ENCODE measurements at regions not wholly inside any gene's neighbourhood (a gene's known extent, or its start where the extent isn't known, plus 50 kb on each side); places are given as distances from the start of the nearest gene placed in this dataset.
A peak's percentile ranks its signal among the peaks of the same experiment; 100 is the strongest.

DNA sequence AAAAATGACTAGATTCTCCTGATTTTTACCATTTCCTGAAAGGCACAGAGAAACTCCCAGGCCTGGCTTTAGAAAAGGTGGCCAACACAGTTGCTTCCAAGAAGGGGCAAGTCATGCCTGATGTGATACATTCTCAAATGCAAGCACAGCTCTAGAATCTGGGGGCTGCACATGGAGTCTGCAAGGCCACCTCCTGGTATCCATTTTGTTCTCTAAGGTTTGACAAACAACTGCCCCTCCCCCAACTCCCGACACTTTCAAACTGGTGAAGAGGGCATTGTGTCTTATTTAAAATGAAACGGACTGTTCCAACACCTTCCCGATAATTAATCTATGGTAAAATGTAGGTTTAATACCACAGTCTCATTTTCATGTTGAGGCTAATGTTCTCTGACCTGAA lies 220.2 kb upstream of the CEP162 start:
- Histone ChIP-seq H3K79me2 (ENCODE audit: low read depth) (no peaks in the 10 kb centered on the region), H4K20me1 (ENCODE audit: low read depth) (no peaks in the 10 kb centered on the region), H3K9me3 (ENCODE audit: low read depth) (no peaks in the 10 kb centered on the region), H2AFZ (replicated peaks) (peak overlapping the region; percentile 83), H3F3A (ENCODE audit: low read depth) (no peaks in the 10 kb centered on the region), H3K4me3 (no peak overlapping the region), H3K4me2 (no peak overlapping the region), H3K36me3 (no peaks in the 10 kb centered on the region), H3K27me3 (no peaks in the 10 kb centered on the region), H3K27ac (no peak overlapping the region), H3K9ac (no peak overlapping the region), H3K4me1 (peaks cover 22% of the 10 kb centered on the region)
- Mint-ChIP-seq H3K4me1 (peaks cover 7% of the 10 kb centered on the region), H3K36me3 (no peaks in the 10 kb centered on the region), H3K27ac (no peak overlapping the region), H3K9me3 (no peaks in the 10 kb centered on the region), H3K4me3 (no peak overlapping the region), H3K27me3 (ENCODE audit: insufficient read depth, low read depth) (no peaks in the 10 kb centered on the region)
- peak; percentile 36 for DNase-seq (ENCODE audit: low spot score)
- TF ChIP-seq, protein P1, sequence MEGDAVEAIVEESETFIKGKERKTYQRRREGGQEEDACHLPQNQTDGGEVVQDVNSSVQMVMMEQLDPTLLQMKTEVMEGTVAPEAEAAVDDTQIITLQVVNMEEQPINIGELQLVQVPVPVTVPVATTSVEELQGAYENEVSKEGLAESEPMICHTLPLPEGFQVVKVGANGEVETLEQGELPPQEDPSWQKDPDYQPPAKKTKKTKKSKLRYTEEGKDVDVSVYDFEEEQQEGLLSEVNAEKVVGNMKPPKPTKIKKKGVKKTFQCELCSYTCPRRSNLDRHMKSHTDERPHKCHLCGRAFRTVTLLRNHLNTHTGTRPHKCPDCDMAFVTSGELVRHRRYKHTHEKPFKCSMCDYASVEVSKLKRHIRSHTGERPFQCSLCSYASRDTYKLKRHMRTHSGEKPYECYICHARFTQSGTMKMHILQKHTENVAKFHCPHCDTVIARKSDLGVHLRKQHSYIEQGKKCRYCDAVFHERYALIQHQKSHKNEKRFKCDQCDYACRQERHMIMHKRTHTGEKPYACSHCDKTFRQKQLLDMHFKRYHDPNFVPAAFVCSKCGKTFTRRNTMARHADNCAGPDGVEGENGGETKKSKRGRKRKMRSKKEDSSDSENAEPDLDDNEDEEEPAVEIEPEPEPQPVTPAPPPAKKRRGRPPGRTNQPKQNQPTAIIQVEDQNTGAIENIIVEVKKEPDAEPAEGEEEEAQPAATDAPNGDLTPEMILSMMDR (IDR thresholded peaks at IDR 0.05) = no peak
- TF ChIP-seq EZH2phosphoT487 (IDR thresholded peaks at IDR 0.05) (no peak), EZH2 (IDR thresholded peaks at IDR 0.05) (no peak)

DNA sequence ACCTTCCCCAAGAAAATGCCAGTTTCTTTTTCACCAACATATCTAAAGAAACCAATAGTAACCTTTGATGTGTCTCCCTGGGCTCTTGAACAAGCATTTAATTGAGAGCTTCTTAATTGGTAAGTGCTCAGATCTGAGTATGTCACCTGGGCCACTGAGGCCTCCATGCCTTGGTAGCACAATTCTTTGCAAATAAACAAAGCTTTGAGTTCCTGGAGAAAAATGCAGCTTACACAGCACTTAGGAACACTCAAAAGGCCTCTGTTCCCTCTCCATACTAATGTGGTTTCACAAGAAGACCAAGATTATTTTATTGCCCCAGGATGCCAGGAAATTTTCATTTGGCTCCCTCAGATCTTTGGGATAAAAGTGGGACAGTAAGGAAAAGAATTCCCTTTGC lies 217.6 kb upstream of the CEP162 start:
- Histone ChIP-seq H3K79me2 (ENCODE audit: low read depth) (no peaks in the 10 kb centered on the region), H3F3A (ENCODE audit: low read depth) (no peaks in the 10 kb centered on the region), H3K27ac (no peak overlapping the region), H3K4me2 (no peak overlapping the region), H3K9ac (no peak overlapping the region), H2AFZ (replicated peaks) (no peak overlapping the region), H3K36me3 (no peaks in the 10 kb centered on the region), H3K4me1 (peaks cover 20% of the 10 kb centered on the region), H3K9me3 (ENCODE audit: low read depth) (no peaks in the 10 kb centered on the region), H3K27me3 (no peaks in the 10 kb centered on the region), H3K4me3 (no peak overlapping the region), H4K20me1 (ENCODE audit: low read depth) (no peaks in the 10 kb centered on the region)
- Mint-ChIP-seq H3K4me1 (peaks cover 7% of the 10 kb centered on the region), H3K9me3 (no peaks in the 10 kb centered on the region), H3K36me3 (no peaks in the 10 kb centered on the region), H3K27me3 (ENCODE audit: insufficient read depth, low read depth) (no peaks in the 10 kb centered on the region), H3K4me3 (no peak overlapping the region), H3K27ac (no peak overlapping the region)
- no peak for TF ChIP-seq EZH2 (IDR thresholded peaks at IDR 0.05)
- no peak for TF ChIP-seq EZH2phosphoT487 (IDR thresholded peaks at IDR 0.05)
- TF ChIP-seq, protein P1 (IDR thresholded peaks at IDR 0.05) = no peak
- no peak for DNase-seq (ENCODE audit: low spot score)

DNA sequence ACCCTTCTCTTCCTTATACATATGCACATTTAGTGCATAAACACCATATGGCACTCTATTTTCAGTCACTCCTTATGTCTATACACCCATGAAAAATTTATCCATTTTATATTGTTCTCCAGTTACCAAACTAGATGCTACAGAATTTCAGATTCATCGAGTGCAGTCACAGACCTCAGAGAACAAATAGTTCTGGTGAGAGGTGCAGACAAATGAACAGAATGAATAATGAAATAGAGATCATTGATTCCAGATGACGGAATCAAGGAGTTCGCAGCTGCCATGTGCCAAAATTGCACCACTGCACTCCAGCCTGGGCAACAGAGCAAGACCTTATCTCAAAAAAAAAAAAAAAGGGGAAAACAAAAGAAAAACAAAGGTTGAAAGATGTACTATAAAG lies 214.8 kb upstream of the CEP162 start:
- Mint-ChIP-seq H3K4me1 (no peaks in the 10 kb centered on the region), H3K27me3 (ENCODE audit: insufficient read depth, low read depth) (no peaks in the 10 kb centered on the region), H3K27ac (no peak overlapping the region), H3K36me3 (no peaks in the 10 kb centered on the region), H3K4me3 (no peak overlapping the region), H3K9me3 (no peaks in the 10 kb centered on the region)
- no peaks in the 10 kb centered on the region for H3K4me1 ChIP-seq
- H3K79me2 ChIP-seq (ENCODE audit: low read depth) = no peaks in the 10 kb centered on the region
- no peaks in the 10 kb centered on the region for H3K27me3 ChIP-seq
- H2AFZ ChIP-seq (replicated peaks) = no peak overlapping the region
- no peak overlapping the region for H3K9ac ChIP-seq
- no peak for DNase-seq (ENCODE audit: low spot score)
- H3K4me3 ChIP-seq = no peak overlapping the region
- no peak overlapping the region for H3K27ac ChIP-seq
- H4K20me1 ChIP-seq (ENCODE audit: low read depth) = no peaks in the 10 kb centered on the region
- TF ChIP-seq EZH2phosphoT487 (IDR thresholded peaks at IDR 0.05) (no peak), EZH2 (IDR thresholded peaks at IDR 0.05) (no peak)
- TF ChIP-seq, protein P1 (IDR thresholded peaks at IDR 0.05) = no peak
- no peaks in the 10 kb centered on the region for H3K36me3 ChIP-seq
- no peak overlapping the region for H3K4me2 ChIP-seq
- no peaks in the 10 kb centered on the region for H3K9me3 ChIP-seq (ENCODE audit: low read depth)
- H3F3A ChIP-seq (ENCODE audit: low read depth) = no peaks in the 10 kb centered on the region

Measured in neural progenitor cell (in vitro differentiated cells).